Mucosa of stomach (tissue), 1 donor: ENCODE measurements at regions not wholly inside any gene's neighbourhood (a gene's known extent, or its start where the extent isn't known, plus 50 kb on each side); places are given as distances from the start of the nearest gene placed in this dataset.

Source experiments
- H3K27me3 ChIP-seq: one replicate; pipeline ENCODE4 v1.7.0; 2013; ENCODE audit warnings: mild to moderate bottlenecking, low read length; ENCODE audit not compliant: control insufficient read depth, insufficient read depth
- H3K36me3 ChIP-seq: one replicate; pipeline ENCODE4 v1.7.0; 2013; ENCODE audit warnings: low read length; ENCODE audit not compliant: control insufficient read depth, insufficient read depth
- H3K4me1 ChIP-seq: one replicate; pipeline ENCODE4 v1.7.0; 2013; ENCODE audit warnings: mild to moderate bottlenecking, low read length; ENCODE audit not compliant: control insufficient read depth, insufficient read depth
- H3K4me3 ChIP-seq: one replicate; pipeline ENCODE4 v1.7.0; 2013; ENCODE audit warnings: low read length
- H3K9ac ChIP-seq: one replicate; pipeline ENCODE4 v1.7.0; 2013; ENCODE audit warnings: mild to moderate bottlenecking, low read length, moderate library complexity
- H3K9me3 ChIP-seq: one replicate; pipeline ENCODE4 v1.7.0; 2013; ENCODE audit warnings: mild to moderate bottlenecking, low read length, moderate library complexity; ENCODE audit not compliant: control insufficient read depth
- donor health status: Pancreatic carcinoma.

DNA sequence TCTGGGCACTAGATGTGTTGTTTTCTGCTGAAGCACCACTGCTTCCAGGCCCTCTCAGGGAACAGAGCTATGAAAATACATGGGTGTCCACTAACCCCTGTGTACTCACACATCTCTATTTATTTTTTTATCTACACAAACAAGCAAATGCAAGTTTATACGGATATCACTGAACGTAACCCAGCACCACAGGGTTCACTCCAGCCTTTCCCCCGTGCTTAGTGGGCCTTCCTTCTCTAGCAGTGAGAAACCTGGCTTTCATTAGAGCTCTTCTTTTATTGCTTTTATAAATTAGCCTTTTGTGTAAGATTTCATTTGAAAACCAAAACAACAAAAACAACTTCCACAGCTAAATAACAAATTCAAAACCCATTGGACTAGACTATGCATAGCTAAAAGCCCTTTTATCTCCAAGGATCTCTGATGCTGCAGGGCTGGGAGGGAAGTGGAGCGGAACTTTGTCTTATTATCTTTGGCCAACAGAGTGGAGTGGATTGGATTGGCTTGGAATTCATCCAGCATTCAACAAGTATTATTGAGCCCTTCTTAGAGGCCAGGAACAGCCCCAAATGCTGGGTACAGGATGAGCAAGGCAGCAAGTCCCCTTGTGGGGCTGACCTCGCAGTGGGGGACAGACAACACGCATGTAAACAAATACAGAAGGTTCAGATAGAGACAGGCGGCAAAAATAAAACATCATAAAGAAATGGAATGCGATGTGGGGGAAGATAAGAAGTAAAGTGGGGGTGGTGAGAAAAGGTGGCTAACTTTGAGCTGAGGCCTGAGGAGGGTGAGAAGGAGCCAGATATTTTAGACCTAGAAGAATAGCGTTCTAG is 371.8 kb upstream of the POU3F1 start:
- Histone ChIP-seq H3K9me3 (no peaks in the 10 kb centered on the region), H3K9ac (no peak overlapping the region), H3K27me3 (no peaks in the 10 kb centered on the region), H3K4me3 (no peak overlapping the region), H3K36me3 (no peaks in the 10 kb centered on the region), H3K4me1 (no peaks in the 10 kb centered on the region)

DNA sequence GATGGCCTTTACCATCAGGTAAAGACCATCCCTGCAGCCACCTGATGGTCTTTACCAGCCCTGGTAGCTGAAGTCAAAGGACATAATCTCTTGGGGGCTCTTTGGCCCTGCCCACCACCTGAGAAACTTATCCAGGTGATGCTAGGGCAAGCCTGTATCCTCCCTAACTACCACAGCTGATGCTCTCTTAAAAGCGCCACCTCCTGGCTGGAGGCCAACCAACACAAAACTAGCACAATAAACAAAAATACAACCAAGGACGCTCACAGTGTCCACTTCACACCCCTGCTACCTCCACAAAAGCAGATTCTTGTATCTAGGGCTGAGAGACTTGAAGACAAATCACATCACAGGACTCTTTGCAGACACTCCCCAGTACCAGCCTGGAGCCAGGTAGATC is 357.1 kb upstream of the POU3F1 start:
- Histone ChIP-seq H3K4me3 (no peak overlapping the region), H3K9me3 (no peaks in the 10 kb centered on the region), H3K9ac (no peak overlapping the region), H3K36me3 (no peaks in the 10 kb centered on the region), H3K27me3 (no peaks in the 10 kb centered on the region), H3K4me1 (no peaks in the 10 kb centered on the region)

DNA sequence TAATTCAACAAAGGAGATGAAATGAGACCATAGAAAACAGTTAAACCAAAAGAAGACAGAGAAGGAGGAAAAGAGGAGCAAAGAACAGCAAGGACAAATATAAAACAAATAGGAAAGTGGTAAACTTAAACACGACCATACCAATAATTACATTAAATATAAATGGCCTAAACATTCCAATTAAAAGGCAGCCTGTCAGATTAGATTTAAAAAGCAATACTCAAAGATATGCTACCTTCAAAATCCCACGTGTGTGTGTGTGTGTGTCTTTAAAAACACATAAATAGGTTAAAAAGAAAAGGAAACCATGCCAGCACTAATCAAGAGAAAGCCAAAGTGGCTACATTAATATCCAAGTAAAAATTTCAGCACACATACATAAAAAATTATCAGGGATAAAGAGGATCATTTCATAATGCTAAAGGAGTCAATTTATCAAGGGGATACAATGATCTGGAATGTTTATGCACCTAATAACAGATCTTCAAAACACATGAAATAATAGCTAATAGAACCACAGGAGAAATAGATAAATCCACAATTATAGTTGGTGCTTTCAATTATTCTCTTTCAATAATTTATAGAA is 355.7 kb upstream of the POU3F1 start:
- H3K36me3 ChIP-seq, result no peaks in the 10 kb centered on the region
- no peaks in the 10 kb centered on the region for H3K9me3 ChIP-seq
- H3K27me3 ChIP-seq, result no peaks in the 10 kb centered on the region
- H3K9ac ChIP-seq, result no peak overlapping the region
- no peaks in the 10 kb centered on the region for H3K4me1 ChIP-seq
- no peak overlapping the region for H3K4me3 ChIP-seq

DNA sequence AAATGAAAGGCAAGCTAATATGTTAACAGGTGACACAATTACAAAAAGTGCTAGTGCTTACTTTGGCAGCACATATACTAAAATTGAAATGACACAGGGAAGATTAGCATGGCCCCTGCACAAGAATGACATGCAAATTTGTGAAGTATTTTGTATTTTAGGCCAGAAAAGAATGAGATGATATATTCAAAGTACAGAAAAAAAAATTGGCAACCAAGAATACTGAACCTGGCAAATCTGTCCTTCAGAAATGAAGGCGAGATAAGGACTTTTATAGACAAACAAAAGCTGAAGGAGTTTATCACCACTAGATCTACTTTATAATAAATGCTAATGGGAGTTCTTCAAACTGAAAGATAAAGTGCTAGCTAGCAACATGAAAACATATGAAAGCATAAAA is 350.0 kb upstream of the POU3F1 start:
- Histone ChIP-seq H3K36me3 (no peaks in the 10 kb centered on the region), H3K4me3 (no peak overlapping the region), H3K4me1 (no peaks in the 10 kb centered on the region), H3K9ac (no peak overlapping the region), H3K27me3 (no peaks in the 10 kb centered on the region), H3K9me3 (no peaks in the 10 kb centered on the region)

DNA sequence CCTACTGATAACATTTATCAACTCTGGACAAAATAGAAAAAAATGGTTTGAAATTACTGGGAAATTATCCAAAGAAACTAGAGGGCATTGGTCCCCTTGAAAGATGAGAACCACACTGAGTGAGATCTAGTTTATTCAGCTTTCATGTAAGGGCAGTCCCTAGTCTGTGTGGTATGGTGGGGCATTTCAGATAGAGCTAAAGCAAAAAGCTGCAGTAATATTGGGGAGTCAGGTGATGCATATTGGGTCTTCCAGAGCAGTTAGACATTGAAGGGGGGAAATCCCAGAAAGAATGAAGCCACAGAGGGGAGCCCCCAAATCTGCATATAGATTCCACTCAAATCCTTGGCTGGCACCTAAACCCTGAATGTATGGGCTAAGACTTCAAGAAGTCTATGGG is 347.7 kb upstream of the POU3F1 start:
- no peak overlapping the region for H3K9ac ChIP-seq

DNA sequence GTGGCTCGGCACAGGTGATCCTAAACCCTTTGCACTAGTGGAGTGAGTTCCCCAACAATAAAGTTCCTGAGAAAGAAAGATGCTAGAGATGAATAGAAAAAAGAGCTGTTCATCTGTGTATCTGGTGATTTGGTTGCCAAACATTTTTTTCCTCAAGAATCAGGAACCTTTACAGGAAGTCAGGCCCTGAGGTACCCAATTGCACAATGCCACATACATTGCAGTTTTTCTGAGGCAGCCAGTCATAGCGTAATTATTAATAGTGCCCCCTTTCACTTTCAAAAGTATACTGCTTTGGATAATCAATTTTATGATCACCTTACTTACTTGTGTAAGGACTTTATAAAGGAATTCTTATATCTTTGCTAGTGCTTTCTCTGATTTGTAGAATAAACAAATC is 346.3 kb upstream of the POU3F1 start:
- no peaks in the 10 kb centered on the region for H3K9me3 ChIP-seq
- H3K4me3 ChIP-seq, result no peak overlapping the region
- H3K4me1 ChIP-seq, result no peaks in the 10 kb centered on the region
- H3K27me3 ChIP-seq, result no peaks in the 10 kb centered on the region
- H3K36me3 ChIP-seq, result no peaks in the 10 kb centered on the region
- no peak overlapping the region for H3K9ac ChIP-seq

More for the DNA sequence above, 347.7 kb upstream of the POU3F1 start:
- H3K4me1 ChIP-seq, result no peaks in the 10 kb centered on the region
- H3K4me3 ChIP-seq, result no peak overlapping the region
- H3K36me3 ChIP-seq, result no peaks in the 10 kb centered on the region
- H3K27me3 ChIP-seq, result no peaks in the 10 kb centered on the region
- H3K9me3 ChIP-seq, result no peaks in the 10 kb centered on the region

DNA sequence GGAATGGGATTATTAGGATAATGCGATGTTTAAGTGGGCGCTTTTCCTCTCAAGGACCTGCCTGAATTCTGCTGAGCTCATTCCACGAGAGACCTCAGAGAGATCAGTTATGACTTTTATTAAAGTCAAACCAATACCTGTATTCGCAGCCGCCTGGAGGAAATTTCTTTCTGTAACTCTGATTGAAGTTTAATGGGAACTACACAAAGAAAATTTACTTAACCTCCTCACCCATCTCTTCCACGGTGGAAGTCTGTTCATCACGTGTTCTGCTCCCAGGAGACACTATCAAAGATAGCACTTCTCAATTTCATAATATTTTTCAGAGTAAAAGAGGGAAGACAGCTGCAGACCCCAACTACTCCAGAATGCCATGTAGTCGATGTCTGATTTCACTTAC is 334.7 kb upstream of the POU3F1 start:
- no peaks in the 10 kb centered on the region for H3K9me3 ChIP-seq
- no peak overlapping the region for H3K4me3 ChIP-seq
- no peaks in the 10 kb centered on the region for H3K4me1 ChIP-seq
- no peaks in the 10 kb centered on the region for H3K36me3 ChIP-seq
- no peak overlapping the region for H3K9ac ChIP-seq
- no peaks in the 10 kb centered on the region for H3K27me3 ChIP-seq

DNA sequence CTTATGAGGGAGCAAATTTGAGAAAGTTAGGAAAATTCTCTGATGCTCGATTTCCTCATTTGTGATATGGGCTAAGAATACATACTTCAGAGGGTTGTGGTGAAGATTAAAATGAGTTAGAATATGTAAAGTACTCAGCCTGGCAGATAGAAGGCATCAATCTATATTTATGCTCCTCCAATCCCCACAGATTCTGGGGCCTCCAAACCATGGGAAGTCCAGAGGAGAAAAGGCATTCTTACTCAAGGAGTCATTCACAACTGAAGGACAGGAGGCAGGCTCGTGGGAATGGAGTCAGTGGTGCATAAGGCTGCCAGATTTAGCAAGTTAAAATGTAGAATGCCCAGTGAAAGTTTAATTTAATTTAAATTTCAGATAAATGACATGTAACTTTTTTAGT is 330.0 kb upstream of the POU3F1 start:
- Histone ChIP-seq H3K9me3 (no peaks in the 10 kb centered on the region), H3K9ac (no peak overlapping the region), H3K4me3 (no peak overlapping the region), H3K27me3 (no peaks in the 10 kb centered on the region), H3K4me1 (no peaks in the 10 kb centered on the region), H3K36me3 (no peaks in the 10 kb centered on the region)

DNA sequence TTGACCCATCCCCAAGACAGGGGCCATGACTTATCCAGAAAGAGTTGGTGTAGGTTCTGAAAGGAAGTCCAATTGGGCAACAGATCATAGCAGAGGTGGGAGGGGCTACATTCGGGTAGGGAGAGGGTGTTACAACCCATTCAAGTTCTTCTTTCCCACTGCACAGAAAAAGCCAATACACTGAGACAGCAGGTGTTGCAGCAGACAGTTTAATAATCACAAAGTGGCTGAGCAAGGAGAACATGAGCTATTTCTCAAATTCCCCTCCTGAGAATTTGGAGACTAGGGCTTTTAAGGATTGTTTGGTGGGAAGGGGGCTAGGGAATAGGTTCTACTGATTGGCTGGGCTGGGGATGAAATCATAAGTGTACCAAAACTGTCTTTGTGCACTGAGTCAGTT is 328.4 kb upstream of the POU3F1 start:
- Histone ChIP-seq H3K9me3 (no peaks in the 10 kb centered on the region), H3K4me1 (no peaks in the 10 kb centered on the region), H3K4me3 (no peak overlapping the region), H3K27me3 (no peaks in the 10 kb centered on the region), H3K9ac (no peak overlapping the region), H3K36me3 (no peaks in the 10 kb centered on the region)

DNA sequence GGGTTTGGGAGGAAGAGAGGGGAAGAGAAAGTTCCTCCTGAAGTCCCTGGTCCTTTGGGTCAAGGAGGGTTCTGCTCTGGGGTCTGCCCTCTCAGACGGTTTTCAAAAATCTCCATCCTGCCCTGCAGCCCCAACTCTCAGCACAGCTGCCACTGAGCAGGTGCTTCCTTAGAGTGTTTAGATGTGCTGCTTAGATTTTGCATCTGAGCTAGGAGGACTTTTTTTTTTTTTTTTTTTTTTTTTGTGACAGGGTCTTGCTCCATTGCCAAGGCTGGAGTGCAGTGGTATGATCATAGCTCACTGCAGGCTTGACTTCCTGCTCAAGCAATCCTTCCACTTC is 324.9 kb upstream of the POU3F1 start:
- H3K4me3 ChIP-seq, result no peak overlapping the region
- no peaks in the 10 kb centered on the region for H3K9me3 ChIP-seq
- H3K4me1 ChIP-seq, result no peaks in the 10 kb centered on the region
- H3K36me3 ChIP-seq, result no peaks in the 10 kb centered on the region
- no peaks in the 10 kb centered on the region for H3K27me3 ChIP-seq
- no peak overlapping the region for H3K9ac ChIP-seq

DNA sequence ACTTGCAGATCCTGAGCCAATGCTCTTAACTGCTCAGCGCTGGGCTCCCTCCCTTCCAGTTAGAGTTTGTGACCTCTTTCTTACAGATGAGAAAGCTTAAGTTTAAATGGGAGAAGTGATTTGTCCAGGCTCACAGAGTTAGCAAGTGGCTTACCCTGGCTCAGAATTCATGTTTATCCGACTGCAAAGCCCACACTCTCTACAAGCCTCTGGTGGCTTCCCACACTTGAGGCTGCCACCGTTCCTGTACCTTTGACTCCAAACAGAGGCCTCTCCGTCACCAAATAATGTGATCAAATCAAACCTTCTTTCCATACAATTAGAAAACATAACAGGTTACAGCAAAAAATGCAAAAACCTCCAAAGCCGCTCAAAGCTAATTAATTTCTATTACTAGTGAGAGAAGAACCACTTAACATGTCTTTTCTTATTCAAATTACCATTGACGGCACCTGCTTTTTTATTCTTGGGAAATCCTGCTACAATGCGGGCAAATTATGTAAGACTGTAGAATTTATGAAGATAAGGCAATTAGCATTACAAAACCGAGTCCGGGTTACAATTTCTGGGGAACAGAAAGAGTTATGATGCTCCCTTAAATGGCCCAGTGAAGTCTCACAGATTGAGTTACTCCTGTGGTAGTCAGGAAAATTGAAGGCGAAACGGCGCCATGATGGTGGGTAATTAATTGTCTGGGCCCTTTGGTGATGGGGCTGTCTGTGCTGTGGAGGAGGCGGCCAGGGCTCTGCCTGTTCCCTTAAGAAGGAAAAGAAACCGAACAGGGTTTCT is 324.3 kb upstream of the POU3F1 start:
- no peaks in the 10 kb centered on the region for H3K27me3 ChIP-seq
- no peak overlapping the region for H3K4me3 ChIP-seq
- H3K9ac ChIP-seq, result no peak overlapping the region
- H3K9me3 ChIP-seq, result no peaks in the 10 kb centered on the region
- no peaks in the 10 kb centered on the region for H3K4me1 ChIP-seq
- H3K36me3 ChIP-seq, result no peaks in the 10 kb centered on the region

DNA sequence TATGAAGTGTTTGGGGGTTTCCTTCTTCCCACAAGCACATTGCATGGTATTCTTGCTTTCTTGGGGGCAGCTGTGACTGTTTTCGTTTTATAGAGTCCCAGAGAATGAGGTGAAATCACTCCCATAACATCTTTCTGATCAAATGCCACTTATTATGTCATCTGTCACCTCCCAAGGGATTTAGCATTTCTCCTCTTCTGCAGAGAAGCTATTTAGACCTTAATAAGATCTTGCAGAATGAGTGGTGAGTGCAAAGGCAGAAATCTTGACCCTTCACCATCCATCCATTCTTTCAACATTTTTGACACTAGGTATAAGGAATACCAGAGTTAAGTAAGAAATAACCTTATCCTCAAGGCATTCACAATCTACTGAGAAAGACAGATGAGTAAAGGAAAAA is 318.6 kb upstream of the POU3F1 start:
- H3K4me3 ChIP-seq, result no peak overlapping the region
- no peaks in the 10 kb centered on the region for H3K4me1 ChIP-seq
- no peak overlapping the region for H3K9ac ChIP-seq
- no peaks in the 10 kb centered on the region for H3K27me3 ChIP-seq
- no peaks in the 10 kb centered on the region for H3K9me3 ChIP-seq
- H3K36me3 ChIP-seq, result no peaks in the 10 kb centered on the region
